ENCODE measurements at regions not wholly inside any gene's neighbourhood (a gene's known extent, or its start where the extent isn't known, plus 50 kb on each side); places are given as distances from the start of the nearest gene placed in this dataset.
"Not testable (repeated sequence)": the region's sequence is repeated elsewhere in the genome, so short reads cannot be mapped to it uniquely, and the experiment has no call there.

- Mint-ChIP-seq H3K4me1 (peaks cover 14% of the 10 kb centered on the region), H3K4me3 (no peak overlapping the region), H3K36me3 (no peaks in the 10 kb centered on the region), H3K27ac (peak overlapping the region; percentile 54), H3K27me3 (no peaks in the 10 kb centered on the region), H3K9me3 (no peaks in the 10 kb centered on the region)
- no peak for ATAC-seq
Measured at GRCh38 chr1:244150071-244150470, 99.0 kb downstream of the ZBTB18 start.

- no peaks in the 10 kb centered on the region for H3K36me3 Mint-ChIP-seq
- peak; percentile 86 for ATAC-seq
- no peaks in the 10 kb centered on the region for H3K27me3 Mint-ChIP-seq
- H3K4me1 Mint-ChIP-seq, result peaks cover 14% of the 10 kb centered on the region
- no peak overlapping the region for H3K4me3 Mint-ChIP-seq
- no peaks in the 10 kb centered on the region for H3K9me3 Mint-ChIP-seq
- peak overlapping the region; percentile 54 for H3K27ac Mint-ChIP-seq
Measured at GRCh38 chr1:244150665-244151064, 99.6 kb downstream of the ZBTB18 start.

- H3K27ac Mint-ChIP-seq, result peak overlapping the region; percentile 54
- no peak overlapping the region for H3K4me3 Mint-ChIP-seq
- H3K27me3 Mint-ChIP-seq, result no peaks in the 10 kb centered on the region
- no peaks in the 10 kb centered on the region for H3K9me3 Mint-ChIP-seq
- H3K4me1 Mint-ChIP-seq, result peaks cover 14% of the 10 kb centered on the region
- ATAC-seq, result no peak
- no peaks in the 10 kb centered on the region for H3K36me3 Mint-ChIP-seq
Measured at GRCh38 chr1:244151537-244151936, 100.5 kb downstream of the ZBTB18 start.

DNA sequence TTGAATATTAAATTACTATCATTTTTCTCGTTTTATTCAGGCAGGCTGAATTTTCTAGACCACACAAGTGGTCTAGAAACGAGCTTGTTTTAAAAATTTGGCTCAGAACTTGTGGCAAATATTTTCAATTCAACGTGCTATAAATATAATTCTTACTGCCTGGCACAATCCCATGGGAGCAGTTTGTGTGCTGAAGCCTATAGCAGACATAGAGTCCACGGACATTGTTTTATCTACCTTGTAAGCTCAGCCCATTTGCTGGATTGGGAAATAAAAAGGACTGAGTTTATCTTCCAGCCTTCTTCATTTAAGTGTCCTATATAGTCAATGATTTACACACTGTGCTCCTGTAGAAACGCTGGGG, 103.4 kb downstream of the ZBTB18 start:
- Mint-ChIP-seq H3K9me3 (no peaks in the 10 kb centered on the region), H3K27me3 (no peaks in the 10 kb centered on the region), H3K27ac (no peak overlapping the region), H3K4me3 (no peak overlapping the region), H3K36me3 (no peaks in the 10 kb centered on the region), H3K4me1 (peaks cover 14% of the 10 kb centered on the region)
- no peak for ATAC-seq

DNA sequence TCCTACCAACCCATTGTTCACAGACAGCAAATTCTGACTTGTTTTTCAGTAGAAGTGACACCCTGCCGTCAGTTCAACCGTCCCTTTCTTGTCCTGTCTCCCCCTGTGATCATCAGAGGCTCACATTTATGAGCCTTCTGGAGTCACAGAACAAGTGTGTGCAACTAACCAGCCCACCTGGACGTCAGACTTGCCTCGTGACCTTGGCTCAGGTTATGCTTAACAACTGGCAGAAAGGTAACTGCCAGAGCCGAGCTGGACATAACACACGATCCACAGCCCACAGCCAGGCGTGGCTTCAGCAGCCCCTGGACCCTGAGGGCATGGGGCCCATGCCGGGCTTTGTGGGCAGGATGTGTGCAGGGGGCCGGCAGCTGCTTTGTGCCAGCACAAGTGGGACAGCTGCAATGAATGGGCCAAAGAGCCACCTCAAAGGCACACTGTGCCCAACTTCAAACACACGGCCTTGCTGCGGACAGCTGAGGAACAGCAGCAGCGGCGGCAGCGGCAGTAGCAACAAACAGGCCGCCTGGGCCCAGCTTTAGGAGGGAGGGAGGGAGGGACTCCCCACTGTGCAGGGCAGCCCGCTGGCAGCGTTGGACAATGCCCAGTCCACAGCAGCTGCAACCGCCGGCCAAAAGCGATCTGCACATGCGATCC, 103.9 kb downstream of the ZBTB18 start:
- Mint-ChIP-seq H3K27me3 (no peaks in the 10 kb centered on the region), H3K4me3 (no peak overlapping the region), H3K36me3 (no peaks in the 10 kb centered on the region), H3K9me3 (no peaks in the 10 kb centered on the region), H3K4me1 (peaks cover 11% of the 10 kb centered on the region), H3K27ac (no peak overlapping the region)
- ATAC-seq, result no peak

DNA sequence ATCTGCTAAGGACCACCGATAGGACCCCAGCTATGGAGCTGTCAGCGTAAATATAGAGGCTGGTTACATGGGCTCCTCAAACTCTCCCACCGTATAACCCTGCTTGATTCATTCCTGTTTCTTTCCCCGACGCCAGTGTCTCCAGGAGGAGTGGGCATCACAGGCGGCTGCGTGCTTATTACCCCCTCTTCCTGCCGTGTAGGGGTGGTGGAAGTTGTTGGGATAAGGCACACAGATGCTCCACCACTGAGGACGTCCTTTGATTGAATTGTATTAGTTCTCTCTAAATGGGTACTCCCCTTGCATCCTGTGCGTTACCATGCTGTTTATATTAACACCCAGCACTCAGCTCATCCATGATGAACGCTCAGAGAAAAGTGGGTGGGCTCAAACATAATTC, 104.6 kb downstream of the ZBTB18 start:
- no peaks in the 10 kb centered on the region for H3K36me3 Mint-ChIP-seq
- no peaks in the 10 kb centered on the region for H3K9me3 Mint-ChIP-seq
- H3K27me3 Mint-ChIP-seq, result no peaks in the 10 kb centered on the region
- H3K27ac Mint-ChIP-seq, result no peak overlapping the region
- no peak overlapping the region for H3K4me3 Mint-ChIP-seq
- H3K4me1 Mint-ChIP-seq, result peaks cover 4% of the 10 kb centered on the region
- ATAC-seq, result no peak

GRCh38 chr1:244156617-244157016, 105.5 kb downstream of the ZBTB18 start:
- H3K27ac Mint-ChIP-seq, ATAC-seq, H3K4me3 Mint-ChIP-seq, H3K27me3 Mint-ChIP-seq, H3K4me1 Mint-ChIP-seq, H3K36me3 Mint-ChIP-seq, H3K9me3 Mint-ChIP-seq: not testable (repeated sequence)

DNA sequence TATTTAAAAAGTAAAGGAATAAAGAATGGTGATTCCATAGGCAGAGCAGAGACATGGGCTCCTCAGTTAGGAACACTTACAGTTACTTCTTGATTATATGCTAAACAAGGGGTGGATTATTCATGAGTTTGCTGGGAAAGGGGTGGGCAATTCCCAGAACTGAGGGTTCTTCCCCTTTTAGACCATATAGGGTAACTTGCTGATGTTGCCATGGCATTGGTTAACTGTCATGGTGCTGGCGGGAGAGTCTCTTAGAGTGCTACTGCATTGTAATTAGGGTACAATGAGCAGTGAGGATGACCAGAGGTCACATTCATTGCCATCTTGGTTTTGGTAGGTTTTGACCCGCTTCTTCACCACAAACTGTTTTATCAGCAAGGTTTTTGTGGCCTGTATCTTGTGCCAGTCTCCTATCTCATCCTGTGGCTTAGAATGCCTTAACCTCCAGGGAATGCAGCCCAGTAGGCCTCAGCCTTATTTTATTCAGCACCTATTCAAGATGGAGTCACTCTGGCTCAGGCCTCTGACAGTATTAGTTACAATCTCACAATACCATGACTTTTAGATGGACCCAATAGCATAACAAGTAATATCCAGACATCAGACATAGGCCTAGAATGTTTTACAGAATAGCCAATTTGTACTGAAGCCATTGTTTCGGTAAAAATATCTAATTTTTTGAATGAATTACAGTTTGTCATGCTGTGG, 106.8 kb downstream of the ZBTB18 start:
- Mint-ChIP-seq H3K9me3 (no peaks in the 10 kb centered on the region), H3K4me3 (no peak overlapping the region), H3K4me1 (no peaks in the 10 kb centered on the region), H3K27ac (no peak overlapping the region), H3K36me3 (no peaks in the 10 kb centered on the region), H3K27me3 (no peaks in the 10 kb centered on the region)
- ATAC-seq, result no peak

GRCh38 chr1:244159646-244160045, 108.6 kb downstream of the ZBTB18 start:
- Mint-ChIP-seq H3K27me3 (no peaks in the 10 kb centered on the region), H3K9me3 (no peaks in the 10 kb centered on the region), H3K27ac (no peak overlapping the region), H3K4me3 (no peak overlapping the region), H3K36me3 (no peaks in the 10 kb centered on the region), H3K4me1 (no peaks in the 10 kb centered on the region)
- ATAC-seq, result no peak

GRCh38 chr1:244160455-244161235, 109.6 kb downstream of the ZBTB18 start:
- no peaks in the 10 kb centered on the region for H3K9me3 Mint-ChIP-seq
- no peaks in the 10 kb centered on the region for H3K36me3 Mint-ChIP-seq

DNA sequence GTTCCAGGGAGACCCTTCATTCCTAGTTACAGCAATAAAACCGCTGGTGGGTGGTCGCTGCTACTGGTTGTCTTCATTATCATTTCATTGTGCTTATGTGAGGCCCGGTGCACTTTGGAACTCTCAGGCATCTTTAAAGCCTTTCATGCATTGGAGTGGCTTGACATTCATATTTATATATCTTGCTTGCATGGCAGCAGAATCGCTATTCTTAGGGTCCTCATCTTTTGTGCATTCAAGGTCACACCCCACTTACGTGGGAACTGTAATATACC, 110.1 kb downstream of the ZBTB18 start:
- no peak for ATAC-seq
- no peaks in the 10 kb centered on the region for H3K27me3 Mint-ChIP-seq
- H3K36me3 Mint-ChIP-seq, result no peaks in the 10 kb centered on the region
- H3K4me1 Mint-ChIP-seq, result no peaks in the 10 kb centered on the region
- H3K4me3 Mint-ChIP-seq, result no peak overlapping the region
- H3K27ac Mint-ChIP-seq, result no peak overlapping the region
- no peaks in the 10 kb centered on the region for H3K9me3 Mint-ChIP-seq

More at GRCh38 chr1:244160455-244161235, 109.6 kb downstream of the ZBTB18 start:
- no peak overlapping the region for H3K27ac Mint-ChIP-seq
- no peak for ATAC-seq
- H3K4me3 Mint-ChIP-seq, result no peak overlapping the region
- no peaks in the 10 kb centered on the region for H3K4me1 Mint-ChIP-seq
- no peaks in the 10 kb centered on the region for H3K27me3 Mint-ChIP-seq

- Mint-ChIP-seq H3K4me1 (no peaks in the 10 kb centered on the region), H3K9me3 (no peaks in the 10 kb centered on the region), H3K27ac (no peak overlapping the region), H3K4me3 (no peak overlapping the region), H3K36me3 (no peaks in the 10 kb centered on the region), H3K27me3 (no peaks in the 10 kb centered on the region)
- no peak for ATAC-seq
Measured at GRCh38 chr1:244162786-244163530, 111.9 kb downstream of the ZBTB18 start.

GRCh38 chr1:244163861-244164510, 112.9 kb downstream of the ZBTB18 start:
- ATAC-seq, result no peak
- no peaks in the 10 kb centered on the region for H3K9me3 Mint-ChIP-seq

GRCh38 chr1:244164511-244164890, 113.4 kb downstream of the ZBTB18 start:
- Mint-ChIP-seq H3K4me1 (no peaks in the 10 kb centered on the region), H3K9me3 (no peaks in the 10 kb centered on the region), H3K36me3 (no peaks in the 10 kb centered on the region), H3K27ac (no peak overlapping the region), H3K4me3 (no peak overlapping the region), H3K27me3 (no peaks in the 10 kb centered on the region)
- ATAC-seq, result no peak

More at GRCh38 chr1:244163861-244164510, 112.9 kb downstream of the ZBTB18 start:
- Mint-ChIP-seq H3K27me3 (no peaks in the 10 kb centered on the region), H3K4me1 (no peaks in the 10 kb centered on the region), H3K27ac (no peak overlapping the region), H3K36me3 (no peaks in the 10 kb centered on the region), H3K4me3 (no peak overlapping the region)

- Mint-ChIP-seq H3K27ac (no peak overlapping the region), H3K36me3 (no peaks in the 10 kb centered on the region), H3K9me3 (no peaks in the 10 kb centered on the region), H3K4me3 (no peak overlapping the region), H3K27me3 (no peaks in the 10 kb centered on the region), H3K4me1 (no peaks in the 10 kb centered on the region)
- no peak for ATAC-seq
Measured at GRCh38 chr1:244165021-244165420, 113.9 kb downstream of the ZBTB18 start.

All from stimulated activated memory B cell treated with anti-CD40 and anti-IgM and Interleukin-4, amounts not matched to agents 10 μg/mL and 1 μg/mL and 100 μg/mL, for 72 hours (primary cell).